ENCODE measurements at regions not wholly inside any gene's neighbourhood (a gene's known extent, or its start where the extent isn't known, plus 50 kb on each side); places are given as distances from the start of the nearest gene placed in this dataset.
"Not testable (repeated sequence)": the region's sequence is repeated elsewhere in the genome, so short reads cannot be mapped to it uniquely, and the experiment has no call there.

DNA sequence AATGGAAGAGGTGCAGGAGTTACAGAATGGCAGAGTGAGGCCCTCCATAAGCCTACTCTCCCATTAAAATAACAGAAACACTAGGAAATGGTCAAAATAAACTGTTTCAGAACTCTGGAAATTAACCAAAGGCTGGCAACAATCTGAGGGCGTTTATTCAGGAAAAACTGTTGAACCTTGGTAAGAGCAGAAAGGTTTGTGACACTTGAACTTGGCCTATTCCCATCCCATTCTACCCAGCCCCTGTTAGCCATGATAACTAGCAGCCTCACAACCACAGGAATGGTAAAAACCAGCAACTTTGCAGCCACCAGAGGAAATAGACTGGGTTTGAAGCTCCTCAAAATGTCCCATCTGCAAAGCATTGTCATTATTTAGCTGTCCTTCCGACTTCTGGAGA lies 256.8 kb downstream of the RHOU start:
- DNase-seq (ENCODE audit: low read depth) = no peak

DNA sequence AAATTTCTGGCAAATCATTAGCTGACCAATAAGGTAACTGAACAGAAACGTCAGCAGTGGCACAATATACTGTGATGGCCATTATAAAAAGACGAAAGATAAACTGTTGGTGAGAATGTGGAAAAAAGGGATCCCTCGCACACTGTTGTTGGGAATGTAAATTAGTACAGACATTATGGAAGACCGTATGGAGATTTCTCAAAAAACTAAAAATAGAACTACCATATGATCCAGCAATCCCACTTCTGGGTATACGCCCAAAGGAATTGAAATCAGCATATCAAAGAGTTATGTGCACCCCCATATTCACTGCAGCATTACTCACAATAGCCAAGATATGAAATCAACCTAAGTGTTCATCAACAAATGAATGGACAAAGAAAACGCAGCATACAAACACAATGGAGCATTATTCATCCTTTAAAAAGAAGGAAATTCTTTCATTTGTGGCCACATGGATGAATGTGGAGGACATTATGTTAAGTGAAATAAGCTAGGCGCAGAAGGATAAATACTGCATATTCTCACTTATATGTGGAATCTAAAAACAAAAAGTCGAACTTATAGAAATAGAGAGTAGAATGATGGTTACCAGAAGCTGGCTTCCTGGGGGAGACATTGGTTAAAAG lies 257.7 kb downstream of the RHOU start:
- DNase-seq (ENCODE audit: low read depth) = no peak

DNA sequence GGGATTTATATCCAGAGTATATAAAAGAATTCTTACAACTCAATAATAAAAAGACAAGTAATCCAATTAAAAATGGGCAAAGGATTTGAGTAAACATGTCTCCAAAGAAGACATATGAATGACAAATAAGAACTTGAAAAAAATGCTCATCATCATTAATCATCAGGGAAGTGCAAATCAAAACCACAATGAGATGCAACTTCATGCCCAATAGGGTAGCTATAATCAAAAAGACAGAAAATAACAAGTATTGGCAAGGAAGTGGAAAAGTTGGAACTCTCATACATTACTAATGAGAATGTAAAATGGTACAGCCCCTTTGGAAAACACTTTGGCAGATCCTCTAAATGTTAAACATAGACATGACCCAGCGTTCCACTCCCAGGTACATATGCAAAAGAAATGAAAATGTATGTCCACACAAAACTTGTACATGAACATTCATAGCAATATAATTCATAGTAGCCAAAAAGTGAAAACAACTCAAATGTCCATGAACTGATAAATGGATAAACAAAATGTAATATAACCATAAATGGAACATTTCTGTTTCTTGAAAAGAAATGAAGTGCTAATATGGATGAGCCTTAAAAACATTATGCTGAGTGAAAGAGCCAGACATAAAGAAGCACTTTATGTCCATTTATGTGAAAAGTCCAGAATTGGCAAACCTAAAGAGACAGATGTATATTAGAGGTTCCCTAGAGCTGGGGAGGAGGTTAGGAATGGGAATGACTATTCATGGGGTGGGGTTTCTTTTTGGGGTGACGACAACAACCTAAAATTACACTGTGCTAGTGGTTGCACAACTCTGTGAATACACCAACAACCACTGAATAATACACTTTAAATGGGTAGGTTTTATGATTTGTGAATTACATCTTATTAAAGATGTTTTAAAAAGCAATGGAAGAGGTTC lies 259.7 kb downstream of the RHOU start:
- DNase-seq (ENCODE audit: low read depth) = no peak

DNA sequence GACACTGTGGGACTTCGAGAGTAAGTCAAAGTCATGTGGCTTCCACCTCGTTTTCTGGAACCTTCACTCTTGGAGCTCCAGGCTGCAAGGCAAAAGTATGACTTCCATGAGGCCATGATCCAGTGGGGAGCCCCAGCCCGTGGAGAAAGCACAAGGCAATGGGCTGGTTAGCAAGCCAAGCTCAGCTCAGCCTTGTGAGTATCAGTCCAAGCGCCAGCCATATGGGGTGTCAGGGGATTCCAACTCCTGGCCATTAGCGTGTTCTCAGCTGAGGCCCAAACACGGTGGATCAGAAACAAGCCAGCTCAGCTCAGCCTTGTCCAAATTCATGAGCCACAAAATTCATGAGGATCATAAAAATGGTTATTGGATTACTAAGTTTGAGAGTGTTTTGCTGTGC lies 261.0 kb downstream of the RHOU start:
- DNase-seq (ENCODE audit: low read depth) = no peak

DNA sequence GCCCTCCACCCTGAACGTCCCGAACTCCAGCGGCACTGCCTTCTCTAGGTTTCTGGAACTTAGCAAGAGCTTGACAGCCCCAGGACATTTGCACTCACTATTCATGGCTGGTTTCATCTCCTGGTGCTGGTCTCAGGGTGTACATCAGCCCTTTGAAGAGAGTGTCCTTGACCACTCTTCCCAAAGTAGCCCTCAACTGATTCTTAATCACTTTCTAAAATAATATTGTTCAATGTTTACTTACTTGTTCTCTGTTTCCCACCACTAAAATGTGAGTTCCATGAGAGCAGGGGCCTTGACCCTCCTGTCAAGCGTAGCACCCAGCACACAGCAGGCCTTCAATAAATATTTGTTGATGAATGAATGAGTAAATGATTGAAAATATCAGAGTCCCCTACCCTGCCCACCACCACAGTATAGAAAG lies 262.5 kb downstream of the RHOU start:
- no peak for DNase-seq (ENCODE audit: low read depth)

DNA sequence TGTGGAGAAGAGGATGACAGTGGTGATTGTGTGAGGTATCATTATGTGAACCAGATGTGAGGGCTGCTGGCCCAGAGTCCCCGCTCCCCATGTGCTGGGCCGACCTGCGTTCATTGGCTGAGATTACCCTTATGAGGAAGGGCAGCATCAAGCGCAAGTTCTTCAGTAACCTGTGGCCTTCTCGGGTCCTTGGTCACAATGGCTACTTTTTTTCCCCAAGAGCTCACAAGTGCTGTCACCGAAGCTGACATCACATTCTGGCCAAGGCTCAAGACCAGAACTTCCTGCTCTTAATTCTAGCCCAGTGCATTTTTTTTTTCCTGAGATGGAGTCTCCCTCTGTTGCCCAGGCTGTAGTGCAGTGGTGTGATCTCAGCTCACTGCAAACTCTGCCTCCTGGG lies 262.9 kb downstream of the RHOU start:
- no peak for DNase-seq (ENCODE audit: low read depth)

DNA sequence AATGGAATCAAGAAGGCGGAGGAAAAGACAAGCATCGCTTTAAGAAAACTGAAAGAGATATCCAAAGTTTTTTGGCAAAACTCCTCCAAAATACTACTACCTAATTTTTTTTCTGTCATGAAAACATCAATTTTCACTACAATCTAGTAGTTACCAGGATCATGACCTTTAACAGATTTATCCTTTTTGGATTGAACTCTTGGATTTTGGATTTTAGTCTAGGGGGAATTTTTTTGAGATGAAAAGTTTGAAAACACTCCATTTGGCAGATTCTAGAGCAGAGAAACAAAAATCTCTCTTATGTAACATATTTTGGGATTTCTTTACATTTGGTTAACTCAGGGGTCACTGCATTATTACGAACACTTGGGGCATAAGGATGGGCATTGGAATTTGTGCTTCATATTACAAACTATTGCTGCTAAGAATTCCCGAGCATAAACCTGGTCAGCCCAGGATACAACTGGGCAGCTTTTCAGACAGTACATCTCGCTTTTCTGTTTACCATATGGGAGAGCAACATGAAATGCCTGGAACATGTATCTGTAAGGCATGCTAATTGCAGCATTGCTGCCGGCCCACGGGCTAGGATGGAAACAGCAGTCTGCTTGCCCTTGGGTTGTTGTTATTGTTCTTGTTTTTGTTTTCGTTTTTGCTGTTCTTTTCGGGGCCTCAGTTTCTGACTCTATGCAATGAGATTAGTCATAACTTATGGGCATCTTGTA lies 264.3 kb downstream of the RHOU start:
- DNase-seq (ENCODE audit: low read depth) = no peak

DNA sequence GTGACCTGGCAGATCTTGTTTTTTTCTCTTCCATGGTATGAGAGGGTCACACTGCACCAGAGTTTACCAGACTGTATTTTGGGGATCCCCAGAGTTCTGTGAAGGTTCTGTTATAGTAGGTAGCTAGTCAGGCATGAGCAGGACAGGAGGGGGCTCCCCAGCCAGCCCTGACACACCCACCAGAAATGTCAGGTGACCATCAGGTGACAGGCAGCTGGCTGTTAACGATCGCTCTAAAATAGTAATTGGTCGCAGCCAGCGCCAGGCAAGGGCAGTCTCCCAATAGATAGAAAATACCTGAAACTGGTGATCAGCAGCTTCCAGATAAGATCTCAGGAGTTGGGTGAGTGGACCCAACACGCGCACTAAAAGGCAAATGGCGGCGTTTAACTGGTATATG lies 264.9 kb downstream of the RHOU start:
- DNase-seq (ENCODE audit: low read depth) = no peak

DNA sequence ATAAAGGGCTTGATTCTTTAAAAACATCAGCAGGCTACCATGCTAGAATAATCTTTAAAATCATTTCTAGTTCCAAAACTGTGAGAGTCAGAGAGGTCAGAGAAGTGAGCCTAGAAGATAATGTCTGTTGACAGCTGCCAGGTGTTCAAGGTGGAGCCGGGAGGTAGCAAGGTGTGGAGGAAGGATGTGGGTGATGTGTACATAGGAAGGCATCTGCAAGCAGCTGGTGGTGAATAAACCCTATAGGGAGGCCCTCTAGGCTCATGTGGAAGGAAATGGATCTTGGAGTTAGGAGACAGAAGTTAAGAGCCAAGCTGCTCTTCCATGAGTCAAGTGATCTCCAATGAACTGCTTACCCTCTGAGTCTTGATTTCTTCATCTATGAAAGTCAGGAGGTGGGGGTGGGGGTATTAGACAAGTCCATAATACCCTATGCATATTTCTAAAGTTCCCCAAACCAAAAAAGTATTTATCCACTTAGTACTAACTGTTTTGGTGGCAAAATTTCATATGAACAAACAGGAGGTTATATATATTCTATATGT lies 266.3 kb downstream of the RHOU start:
- no peak for DNase-seq (ENCODE audit: low read depth)

DNA sequence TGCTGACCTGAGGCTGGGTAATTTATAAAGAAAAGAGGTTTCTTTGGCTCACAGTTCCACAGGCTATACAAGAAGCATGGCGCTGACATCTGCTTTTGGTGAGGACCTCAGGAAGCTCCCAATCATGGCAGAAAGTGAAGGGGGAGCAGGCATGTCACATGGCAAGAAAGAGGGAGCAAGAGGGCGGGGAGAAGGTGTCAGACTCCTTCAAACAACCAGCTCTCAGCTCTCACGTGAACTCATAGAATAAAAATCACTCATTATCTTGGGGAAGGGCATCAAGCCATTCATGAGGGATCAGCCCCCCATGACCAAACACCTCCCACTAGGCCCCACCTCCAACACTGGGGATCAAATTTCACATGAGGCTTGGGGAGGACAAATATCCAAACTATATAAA lies 266.8 kb downstream of the RHOU start:
- no peak for DNase-seq (ENCODE audit: low read depth)

DNA sequence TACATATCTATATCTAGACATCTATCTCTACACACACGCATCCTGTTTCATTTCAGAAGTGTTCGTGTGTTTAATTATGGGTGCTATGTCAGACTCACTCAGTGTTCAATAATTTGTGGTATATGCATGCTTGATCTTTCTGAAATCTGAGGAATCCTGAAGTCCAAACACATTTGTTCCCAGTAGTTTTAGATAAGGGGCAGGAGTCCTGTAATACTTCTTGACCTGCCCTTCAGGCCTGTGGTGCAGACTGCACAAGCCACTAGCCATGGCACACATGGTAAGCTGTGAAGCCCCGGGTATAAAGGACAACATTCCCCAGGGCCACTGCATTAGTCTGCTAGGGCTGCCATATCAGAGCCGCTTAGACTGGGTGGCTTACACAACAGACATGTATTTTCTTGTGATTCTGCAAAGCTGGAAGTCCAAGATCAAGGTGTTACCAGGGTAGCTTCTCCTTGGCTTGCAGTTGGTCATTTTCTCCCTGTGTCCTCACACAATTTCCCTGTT lies 267.2 kb downstream of the RHOU start:
- DNase-seq (ENCODE audit: low read depth) = no peak

DNA sequence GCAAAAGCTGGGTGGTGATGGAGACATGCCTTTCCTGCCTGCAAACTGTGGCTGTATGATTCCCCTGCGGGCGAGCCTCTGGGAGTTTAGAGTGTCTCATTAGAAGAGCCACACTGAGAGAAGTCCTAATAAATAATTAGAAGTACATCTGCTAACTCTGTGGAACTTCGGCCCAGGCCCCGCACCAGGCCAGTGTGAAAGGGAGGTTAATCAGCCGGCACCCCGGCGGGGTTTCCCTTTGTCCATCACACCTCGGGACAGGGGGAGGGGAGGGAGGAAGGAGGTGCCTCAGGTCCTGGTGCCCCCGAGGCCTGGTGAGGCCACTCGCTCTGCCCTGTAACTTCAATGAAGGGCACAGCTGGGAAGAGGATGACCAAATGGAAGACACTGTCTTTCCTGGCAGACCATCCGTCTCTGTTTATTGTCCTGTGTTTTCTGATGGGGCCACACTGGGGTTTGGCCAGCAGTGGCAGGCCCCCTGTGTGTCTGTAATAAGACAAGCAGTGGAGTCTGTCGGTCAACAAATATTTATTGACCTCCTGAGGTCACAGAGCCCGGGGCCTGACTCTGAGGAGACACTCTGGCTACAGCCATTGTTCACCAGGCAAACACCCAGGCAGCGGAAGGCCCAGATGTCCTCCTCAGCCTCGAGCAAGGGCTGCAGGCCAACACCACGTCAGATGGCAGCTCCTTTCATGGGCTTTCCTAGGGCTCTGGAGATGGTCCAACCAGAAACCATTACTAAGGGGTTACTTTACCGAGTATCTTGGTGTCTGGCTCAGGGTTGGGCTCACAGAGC lies 267.5 kb upstream of the RAB4A start:
- DNase-seq (ENCODE audit: low read depth) = no peak

DNA sequence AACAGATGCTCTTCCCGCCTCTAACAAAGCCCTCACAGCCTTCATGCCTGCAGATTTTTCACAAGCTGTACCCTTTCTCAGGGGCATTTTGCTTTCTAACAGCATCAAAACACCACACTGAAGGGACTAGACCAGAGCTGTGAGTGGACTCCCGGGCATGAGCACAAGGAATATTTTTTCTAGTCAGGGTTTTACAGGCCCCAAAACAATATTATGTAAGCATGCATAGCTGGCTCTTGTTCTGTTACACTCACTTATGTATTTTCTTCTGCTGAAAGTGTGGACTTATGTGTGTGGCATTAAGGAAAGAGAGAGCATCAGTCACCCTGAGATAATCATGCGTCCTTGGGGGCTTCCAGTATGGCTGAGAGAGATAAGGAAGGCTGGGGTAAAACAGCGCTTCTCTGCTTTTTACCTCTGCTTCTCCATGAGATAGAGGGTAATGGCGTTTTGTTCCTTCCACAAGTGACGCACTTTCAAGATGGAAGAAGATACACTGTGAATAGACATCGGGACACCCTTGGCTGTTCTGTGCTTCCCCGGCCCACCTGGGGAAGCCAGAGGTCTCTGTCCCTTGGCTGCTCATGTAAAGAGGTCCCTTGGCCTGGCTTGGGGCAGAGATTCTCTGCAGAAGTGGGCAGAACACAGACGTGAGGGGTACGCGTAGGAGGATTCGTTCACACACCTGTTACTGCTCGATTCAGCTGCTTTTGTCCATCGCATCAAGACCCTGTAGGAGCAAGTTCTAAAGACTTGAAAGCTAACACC lies 266.7 kb upstream of the RAB4A start:
- DNase-seq (ENCODE audit: low read depth) = no peak

DNA sequence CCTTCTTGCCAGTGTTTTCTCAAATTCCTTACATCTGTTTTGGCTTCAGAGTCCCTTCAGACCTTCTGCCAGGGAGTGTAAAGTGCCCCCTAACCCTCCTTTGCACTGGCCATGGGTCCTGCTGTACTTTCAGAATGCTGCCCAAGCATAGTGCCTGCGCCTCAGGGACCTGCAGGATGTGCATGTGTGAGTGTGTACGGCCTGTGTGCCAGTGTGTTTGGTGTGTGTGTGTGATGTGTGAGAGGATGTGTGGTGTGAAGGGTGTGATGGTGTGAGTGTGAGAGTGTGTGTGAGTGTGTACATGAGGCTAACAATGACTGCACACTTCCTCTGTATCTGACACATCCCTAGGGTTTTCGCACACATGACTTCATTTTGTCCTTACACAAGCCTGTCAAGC lies 265.8 kb upstream of the RAB4A start:
- no peak for DNase-seq (ENCODE audit: low read depth)

DNA sequence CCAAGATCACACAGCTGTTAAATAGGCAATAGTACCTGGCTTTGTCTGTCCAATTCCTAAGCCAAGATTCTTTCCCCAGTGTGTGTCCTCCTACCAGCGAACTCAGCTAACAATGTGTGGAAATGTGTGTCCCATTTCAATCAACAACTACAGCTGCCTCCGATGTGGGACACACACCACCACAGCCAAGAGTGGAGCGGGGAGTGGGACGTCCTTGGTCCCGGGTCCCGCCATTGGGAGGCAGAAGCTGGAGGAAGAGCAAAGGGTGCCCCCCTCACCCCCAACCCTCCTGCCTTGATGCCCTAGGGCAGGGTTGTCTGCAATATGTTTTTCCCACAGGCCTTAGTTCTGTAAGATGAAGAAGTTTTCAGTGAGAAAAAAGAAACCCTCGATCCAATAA lies 265.4 kb upstream of the RAB4A start:
- DNase-seq (ENCODE audit: low read depth) = no peak

DNA sequence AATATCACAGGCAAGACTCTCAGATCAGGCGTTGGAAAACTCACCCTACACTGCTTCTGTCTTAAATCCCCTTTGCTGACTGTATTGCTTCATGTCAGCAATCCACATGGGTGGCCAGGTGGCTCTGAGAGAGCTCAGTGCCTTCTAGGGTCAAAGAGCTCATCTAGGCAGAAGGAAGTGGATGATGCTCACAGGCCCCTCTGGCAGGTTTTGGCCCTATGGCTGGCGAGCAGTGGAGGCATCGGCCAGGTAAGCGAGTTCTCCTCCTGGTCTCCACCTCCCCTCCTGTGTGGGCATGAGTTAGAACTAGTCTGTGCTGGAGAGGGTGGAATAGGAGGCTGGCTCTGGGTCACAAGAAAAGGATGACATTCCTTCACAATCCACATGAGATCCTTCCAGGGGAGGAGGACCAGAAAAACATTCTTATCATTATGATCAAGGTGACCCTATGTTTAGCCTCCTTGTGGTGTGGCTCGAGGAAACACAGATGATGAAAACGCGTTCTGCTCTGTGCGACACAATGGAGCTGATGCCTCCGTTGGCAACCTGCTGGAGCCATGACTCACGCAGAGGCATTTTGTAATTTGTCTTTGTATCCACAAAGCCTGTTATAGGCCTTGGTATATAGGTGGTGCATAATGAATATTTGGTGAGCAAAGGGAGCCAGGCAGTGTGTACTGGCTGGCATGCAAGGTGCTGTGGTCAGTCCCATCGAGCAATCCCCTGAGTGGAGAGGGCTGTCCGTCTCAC lies 264.6 kb upstream of the RAB4A start:
- no peak for DNase-seq (ENCODE audit: low read depth)

DNA sequence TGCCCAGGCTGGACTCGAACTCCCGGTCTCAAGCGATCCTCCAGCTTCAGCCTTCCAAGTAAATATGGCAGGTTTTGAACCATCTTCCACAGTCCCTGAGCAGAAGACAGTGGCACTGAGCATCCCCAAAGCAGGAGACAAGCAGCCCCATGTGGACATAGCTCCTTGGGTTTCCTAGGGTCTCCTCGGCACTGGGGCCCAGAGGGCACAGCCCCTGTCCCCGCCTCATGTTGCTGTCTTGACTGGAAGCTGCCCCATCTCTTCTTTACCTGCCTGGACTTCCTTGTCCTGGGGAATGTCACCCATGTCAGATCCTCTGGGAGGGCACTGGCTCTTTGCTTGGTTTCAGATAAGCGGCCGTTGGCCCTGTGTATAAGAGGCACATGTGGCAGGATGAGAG lies 263.7 kb upstream of the RAB4A start:
- DNase-seq (ENCODE audit: low read depth) = no peak

DNA sequence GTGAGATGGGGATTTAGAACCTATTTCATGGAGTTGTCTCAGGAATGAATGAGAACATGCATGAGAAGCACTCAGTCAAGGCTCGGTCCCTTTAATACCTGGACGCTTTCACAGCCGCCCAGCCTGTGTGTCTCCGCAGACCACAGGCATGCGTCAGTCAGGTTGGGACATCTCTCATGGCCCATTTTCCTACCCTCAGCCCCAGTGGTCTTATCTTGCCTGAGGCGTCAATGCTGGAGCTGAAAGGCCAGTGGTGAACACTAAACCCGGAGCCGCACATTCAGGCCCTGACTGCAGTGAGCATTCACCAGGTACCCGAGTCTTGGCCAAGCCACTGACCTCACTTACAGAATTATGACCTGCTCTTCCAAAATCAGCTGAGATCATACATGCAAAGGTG lies 263.2 kb upstream of the RAB4A start:
- no peak for DNase-seq (ENCODE audit: low read depth)

DNA sequence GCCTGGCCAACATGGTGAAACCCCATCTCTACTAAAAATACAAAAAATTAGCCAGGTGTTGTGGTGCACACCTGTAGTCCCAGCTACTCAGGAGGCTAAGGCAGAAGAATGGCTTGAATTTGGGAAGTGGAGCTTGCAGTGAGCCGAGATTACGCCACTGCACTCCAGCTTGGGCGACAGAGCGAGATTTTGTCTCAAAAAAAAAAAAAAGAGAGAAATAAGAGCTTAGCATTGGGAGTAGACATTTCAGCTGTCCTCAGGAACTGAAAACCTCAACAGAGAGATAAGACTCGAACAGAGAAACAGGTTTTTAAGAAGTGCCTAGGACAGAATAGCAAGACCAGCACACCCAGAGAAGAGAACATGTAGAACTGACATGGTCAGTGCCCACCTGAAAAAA lies 262.6 kb upstream of the RAB4A start:
- DNase-seq (ENCODE audit: low read depth) = not testable (repeated sequence)

DNA sequence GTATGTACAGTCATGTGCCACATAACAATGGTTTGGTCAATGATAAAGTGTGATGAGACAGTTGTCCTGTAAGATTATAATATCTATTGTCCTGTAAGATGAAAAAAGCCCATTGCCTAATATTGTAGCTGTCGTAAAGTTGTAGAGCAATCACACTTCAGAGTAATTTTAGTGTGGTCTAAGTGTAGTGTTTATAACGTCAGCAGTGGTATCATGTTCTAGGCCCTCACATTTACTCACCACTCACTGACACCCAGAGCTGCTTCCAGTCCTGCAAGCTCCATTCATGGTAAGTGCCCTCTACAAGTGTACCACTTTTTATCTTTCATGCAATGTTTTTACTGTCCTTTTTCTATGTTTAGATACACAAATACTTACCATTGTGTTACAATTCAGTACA lies 259.9 kb upstream of the RAB4A start:
- no peak for DNase-seq (ENCODE audit: low read depth)
